ENCODE measurements at regions not wholly inside any gene's neighbourhood (a gene's known extent, or its start where the extent isn't known, plus 50 kb on each side); places are given as distances from the start of the nearest gene placed in this dataset.

DNA sequence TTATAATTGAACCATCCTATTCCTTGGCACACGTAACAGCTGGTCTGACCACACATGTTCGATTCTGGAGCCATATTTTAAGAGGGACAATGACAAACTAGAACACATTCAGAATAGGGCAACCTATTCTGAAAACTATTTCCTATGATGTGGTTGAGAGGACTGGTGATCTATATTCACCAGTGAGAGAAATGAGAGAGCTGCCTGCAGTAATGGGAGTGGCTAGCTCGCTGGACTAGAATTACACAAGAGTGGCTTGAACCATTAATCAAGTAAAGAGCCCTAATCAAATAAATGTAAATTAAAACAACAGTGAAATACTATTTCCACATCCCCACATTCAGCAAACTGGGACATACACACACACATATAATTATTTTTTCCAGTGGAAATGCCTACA lies 55.3 kb upstream of the LY86 start:
- no peaks in the 10 kb centered on the region for H3K4me1 Mint-ChIP-seq (ENCODE audit: low read depth in 2 of 2)
- H3K36me3 Mint-ChIP-seq = no peaks in the 10 kb centered on the region
- no peak overlapping the region for H3K27ac Mint-ChIP-seq
- no peak for DNase-seq (ENCODE audit: low spot score)
- no peaks in the 10 kb centered on the region for H3K9me3 Mint-ChIP-seq
- no peak for ATAC-seq
- H3K4me3 Mint-ChIP-seq = no peak overlapping the region
- peaks cover 41 to 61% of the 10 kb centered on the region in 2 donors for H3K27me3 Mint-ChIP-seq

DNA sequence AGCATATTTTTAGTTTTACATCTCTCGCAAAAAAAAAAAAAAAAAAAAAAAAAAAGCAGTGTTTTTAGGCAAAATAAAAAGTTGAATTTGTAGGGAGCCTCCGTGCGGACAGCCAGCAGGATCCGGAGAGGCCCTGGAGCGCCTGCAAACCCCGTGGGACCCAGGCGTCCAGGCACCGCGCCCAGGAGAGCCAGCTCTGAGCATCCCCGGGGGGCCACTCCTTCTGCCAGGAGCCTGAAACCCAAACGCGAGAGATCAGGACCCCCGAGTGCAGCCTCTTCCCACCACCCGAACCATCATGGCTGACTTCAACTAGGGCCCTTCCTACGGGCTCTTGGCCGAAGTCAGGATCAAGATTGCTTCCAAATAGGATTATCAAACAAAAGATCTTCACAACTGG lies 54.1 kb upstream of the LY86 start:
- Mint-ChIP-seq H3K4me1 (ENCODE audit: low read depth in 2 of 2) (no peaks in the 10 kb centered on the region), H3K27ac (no peak overlapping the region), H3K36me3 (no peaks in the 10 kb centered on the region), H3K4me3 (no peak overlapping the region), H3K9me3 (no peaks in the 10 kb centered on the region), H3K27me3 (peaks cover 48 to 66% of the 10 kb centered on the region in 2 donors)
- DNase-seq (ENCODE audit: low spot score) (no peak), ATAC-seq (no peak)

DNA sequence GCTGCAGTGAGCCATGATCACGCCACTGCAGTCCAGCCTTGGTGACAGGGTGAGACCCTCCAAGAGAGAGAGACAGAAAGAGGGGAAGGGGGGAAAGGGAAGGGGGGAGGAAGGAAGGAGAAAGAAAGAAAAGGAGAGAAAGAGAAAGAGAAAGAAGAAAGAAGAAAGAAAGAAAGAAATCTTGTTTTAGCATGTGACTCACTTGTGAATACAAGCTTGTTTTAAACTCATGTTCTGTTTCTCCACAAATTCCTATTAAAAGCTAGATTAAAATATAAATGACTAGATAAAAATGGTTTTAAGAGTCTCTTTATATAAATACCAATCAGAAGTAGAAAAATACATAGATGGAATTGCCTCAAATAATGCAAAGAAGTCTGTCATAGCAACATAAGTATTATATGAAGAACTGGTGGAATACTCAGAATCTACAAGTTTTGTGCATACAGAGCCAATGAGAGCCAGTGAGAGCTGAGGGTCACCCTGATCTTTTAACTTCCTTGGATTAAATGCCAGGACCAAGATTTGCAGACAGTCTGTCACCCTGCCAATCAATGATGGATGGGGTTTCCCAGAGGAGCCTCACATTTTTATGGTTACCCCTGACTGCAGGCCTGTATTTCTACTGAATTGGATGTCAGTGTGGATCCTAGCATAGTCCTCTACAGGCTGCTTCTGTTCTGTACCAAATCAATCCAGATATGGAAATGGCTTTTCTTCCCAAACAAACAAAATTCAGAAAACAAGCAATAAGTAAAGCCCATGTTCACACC lies 50.8 kb upstream of the LY86 start:
- Mint-ChIP-seq H3K9me3 (no peaks in the 10 kb centered on the region), H3K4me1 (ENCODE audit: low read depth in 2 of 2) (no peaks in the 10 kb centered on the region), H3K27ac (no peak overlapping the region), H3K4me3 (no peak overlapping the region), H3K27me3 (peaks cover 52 to 63% of the 10 kb centered on the region in 2 donors), H3K36me3 (no peaks in the 10 kb centered on the region)
- ATAC-seq (no peak), DNase-seq (ENCODE audit: low spot score) (no peak)

DNA sequence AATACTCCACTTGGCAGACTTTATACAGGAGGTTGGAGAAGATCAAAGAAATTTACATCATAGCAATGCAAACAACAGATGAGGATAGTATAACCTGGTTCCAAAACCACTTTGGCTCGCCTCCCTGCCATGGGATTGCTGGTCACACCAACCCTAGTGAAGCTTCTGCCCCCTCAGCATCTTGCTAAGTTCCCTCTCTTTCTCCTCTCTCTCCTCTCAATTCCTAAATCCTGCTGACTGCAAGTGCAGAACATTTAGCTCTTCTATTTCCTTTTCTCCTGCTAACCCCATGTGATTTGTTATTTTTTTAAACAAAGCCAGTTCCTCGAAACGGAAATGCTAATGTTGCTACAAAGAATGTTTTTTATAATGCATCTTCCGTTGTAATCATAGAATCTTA lies 50.3 kb upstream of the LY86 start:
- DNase-seq (ENCODE audit: low spot score) = no peak
- Mint-ChIP-seq H3K27ac (no peak overlapping the region), H3K36me3 (no peaks in the 10 kb centered on the region), H3K4me3 (no peak overlapping the region), H3K4me1 (ENCODE audit: low read depth in 2 of 2) (no peaks in the 10 kb centered on the region), H3K27me3 (peaks cover 53 to 63% of the 10 kb centered on the region in 2 donors), H3K9me3 (no peaks in the 10 kb centered on the region)
- no peak for ATAC-seq

All from natural killer cell treated with Interleukin-12 subunit alpha and Interleukin-12 subunit beta and Interleukin-15 and Interleukin-18, amount 100 ng/mL, for 72 hours (primary cell).